ENCODE measurements at regions not wholly inside any gene's neighbourhood (a gene's known extent, or its start where the extent isn't known, plus 50 kb on each side); places are given as distances from the start of the nearest gene placed in this dataset.

- peaks cover 1 to 40% (median 5%) of the 10 kb centered on the region in 7 donors for H3K9me3 Mint-ChIP-seq
- ATAC-seq (ENCODE audit: low read depth in 2 of 2), result no peak
- H3K36me3 Mint-ChIP-seq, result no peaks in the 10 kb centered on the region
- no peak overlapping the region for H3K4me3 Mint-ChIP-seq
- H3K27ac Mint-ChIP-seq, result no peak overlapping the region
- H3K27me3 Mint-ChIP-seq, result no peaks in the 10 kb centered on the region
- DNase-seq, result no peak
- no peaks in the 10 kb centered on the region for H3K4me1 Mint-ChIP-seq
Observed at GRCh38 chrX:99095965-99096635, 1314.0 kb downstream of the PCDH19 start.

DNA sequence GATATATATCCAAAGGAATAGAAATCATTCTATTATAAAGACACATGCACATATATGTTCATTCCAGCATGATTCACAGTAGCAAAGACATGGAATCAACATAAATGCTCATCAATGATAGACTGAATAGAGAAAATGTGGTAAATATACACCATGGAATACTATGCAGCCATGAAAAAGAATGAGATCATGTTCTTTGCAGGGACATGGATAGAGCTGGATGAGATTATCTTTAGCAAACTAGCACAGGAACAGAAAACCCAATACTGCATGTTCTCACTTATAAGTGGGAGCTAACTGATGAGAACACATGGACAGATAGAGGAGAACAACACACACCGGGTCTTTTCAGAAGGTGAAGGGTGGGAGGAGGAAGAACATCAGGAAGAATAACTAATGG lies 1318.6 kb downstream of the PCDH19 start:
- H3K36me3 Mint-ChIP-seq, result no peaks in the 10 kb centered on the region
- H3K27ac Mint-ChIP-seq, result no peak overlapping the region
- H3K27me3 Mint-ChIP-seq, result no peaks in the 10 kb centered on the region
- DNase-seq (no peak), ATAC-seq (ENCODE audit: low read depth in 2 of 2) (no peak)
- H3K4me3 Mint-ChIP-seq, result no peak overlapping the region
- peaks cover 5 to 42% (median 7%) of the 10 kb centered on the region in 7 donors for H3K9me3 Mint-ChIP-seq
- H3K4me1 Mint-ChIP-seq, result no peaks in the 10 kb centered on the region

DNA sequence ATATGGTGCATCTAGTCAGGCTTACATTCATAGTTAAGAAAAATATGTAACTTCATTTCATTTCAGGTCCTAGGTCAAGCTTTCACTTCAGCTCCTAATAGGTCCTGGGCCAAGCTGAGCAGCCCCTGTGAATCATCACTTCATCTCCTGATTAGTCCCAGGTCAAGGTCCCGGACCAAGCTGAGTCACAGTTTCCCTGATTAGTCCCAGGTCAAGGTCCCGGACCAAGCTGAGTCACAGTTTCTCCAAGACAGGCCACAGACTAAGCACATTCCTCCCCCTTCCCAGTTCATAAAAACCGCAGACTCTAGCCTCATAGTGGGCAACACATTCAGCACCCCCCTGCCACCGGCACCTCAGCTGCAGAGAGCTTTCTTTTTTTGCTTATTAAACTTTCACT lies 1331.8 kb downstream of the PCDH19 start:
- Mint-ChIP-seq H3K4me3 (no peak overlapping the region), H3K4me1 (no peaks in the 10 kb centered on the region), H3K9me3 (peaks cover 0 to 5% (median 2%) of the 10 kb centered on the region in 7 donors), H3K27ac (no peak overlapping the region), H3K27me3 (no peaks in the 10 kb centered on the region), H3K36me3 (no peaks in the 10 kb centered on the region)
- no peak for ATAC-seq (ENCODE audit: low read depth in 2 of 2)
- no peak for DNase-seq

GRCh38 chrX:99077099-99077498 lies 1333.0 kb downstream of the PCDH19 start:
- ATAC-seq (ENCODE audit: low read depth in 2 of 2) (no peak), DNase-seq (no peak)
- Mint-ChIP-seq H3K27ac (no peak overlapping the region), H3K36me3 (no peaks in the 10 kb centered on the region), H3K27me3 (no peaks in the 10 kb centered on the region), H3K4me1 (no peaks in the 10 kb centered on the region), H3K4me3 (no peak overlapping the region), H3K9me3 (peaks cover 0 to 5% (median 2%) of the 10 kb centered on the region in 7 donors)

DNA sequence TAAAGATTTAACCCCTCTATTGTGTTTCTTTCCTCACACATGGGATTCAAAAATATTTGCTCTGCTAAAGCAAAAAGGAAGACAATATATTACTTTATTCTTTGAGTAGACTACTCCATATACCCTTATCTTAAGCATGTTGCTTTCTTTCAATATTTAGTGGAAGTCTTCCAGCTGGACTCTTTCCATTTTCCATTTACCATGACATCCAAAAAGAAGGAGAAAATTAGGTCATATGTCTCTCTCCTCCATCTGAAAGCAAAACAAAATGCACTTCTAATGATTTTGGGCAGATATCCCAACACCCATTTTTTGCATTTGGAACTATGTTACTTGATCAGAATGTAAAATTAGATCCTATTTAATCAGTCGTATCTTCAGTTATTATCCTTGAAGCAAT lies 1336.5 kb downstream of the PCDH19 start:
- no peaks in the 10 kb centered on the region for H3K27me3 Mint-ChIP-seq
- DNase-seq (no peak), ATAC-seq (ENCODE audit: low read depth in 2 of 2) (no peak)
- no peaks in the 10 kb centered on the region for H3K36me3 Mint-ChIP-seq
- H3K4me1 Mint-ChIP-seq, result no peaks in the 10 kb centered on the region
- H3K4me3 Mint-ChIP-seq, result no peak overlapping the region
- H3K27ac Mint-ChIP-seq, result no peak overlapping the region
- H3K9me3 Mint-ChIP-seq, result peaks cover 0 to 8% (median 3%) of the 10 kb centered on the region in 7 donors

GRCh38 chrX:99051639-99052038 lies 1358.4 kb downstream of the PCDH19 start:
- DNase-seq, result no peak
- Mint-ChIP-seq H3K36me3 (no peaks in the 10 kb centered on the region), H3K4me3 (no peak overlapping the region), H3K9me3 (peaks cover 0 to 6% (median 5%) of the 10 kb centered on the region in 7 donors), H3K27ac (no peak overlapping the region), H3K4me1 (no peaks in the 10 kb centered on the region), H3K27me3 (no peaks in the 10 kb centered on the region)
- ATAC-seq (ENCODE audit: low read depth in 2 of 2), result no peak

DNA sequence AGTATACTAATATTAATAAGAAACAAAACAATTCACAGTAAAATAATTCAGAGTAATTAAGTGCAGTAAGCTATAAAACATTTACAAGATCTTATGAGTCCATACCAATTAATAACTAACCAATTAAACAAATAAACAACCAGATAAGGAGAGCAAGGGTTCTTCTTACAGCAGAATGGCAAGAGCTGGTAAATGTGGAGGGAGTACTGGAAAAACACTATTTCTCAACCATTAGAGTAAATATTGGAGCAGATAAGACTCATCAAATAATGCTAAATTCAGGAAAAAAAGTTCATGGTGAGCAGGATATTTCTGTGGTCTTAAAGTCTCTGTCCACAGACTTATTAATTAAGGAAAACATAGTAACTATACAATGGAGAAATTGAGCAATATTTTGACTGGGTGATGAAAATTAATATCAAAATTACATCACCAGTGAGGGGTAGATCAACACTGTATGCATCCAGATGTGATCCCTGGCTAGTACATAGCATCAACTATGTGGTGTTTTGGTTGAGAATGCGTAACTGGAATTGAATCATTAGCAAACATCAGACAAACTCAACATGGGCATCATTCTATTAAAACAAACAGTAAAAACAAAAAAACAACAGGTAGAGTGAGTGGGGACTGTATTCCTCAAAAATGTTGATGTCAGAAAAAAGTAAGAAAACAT lies 1376.7 kb downstream of the PCDH19 start:
- Mint-ChIP-seq H3K27ac (no peak overlapping the region), H3K9me3 (peaks cover 0 to 7% (median 0%) of the 10 kb centered on the region in 7 donors), H3K4me3 (no peak overlapping the region), H3K36me3 (no peaks in the 10 kb centered on the region), H3K4me1 (no peaks in the 10 kb centered on the region), H3K27me3 (no peaks in the 10 kb centered on the region)
- ATAC-seq (ENCODE audit: low read depth in 2 of 2) (no peak), DNase-seq (no peak)

GRCh38 chrX:99010957-99011356 lies 1399.1 kb downstream of the PCDH19 start:
- Mint-ChIP-seq H3K4me1 (no peaks in the 10 kb centered on the region), H3K9me3 (peaks cover 0 to 8% (median 4%) of the 10 kb centered on the region in 7 donors), H3K4me3 (no peak overlapping the region), H3K27ac (no peak overlapping the region), H3K36me3 (no peaks in the 10 kb centered on the region), H3K27me3 (no peaks in the 10 kb centered on the region)
- ATAC-seq (ENCODE audit: low read depth in 2 of 2), result no peak
- DNase-seq, result no peak

- no peak overlapping the region for H3K27ac Mint-ChIP-seq
- H3K9me3 Mint-ChIP-seq, result peaks cover 0 to 22% (median 11%) of the 10 kb centered on the region in 7 donors
- no peaks in the 10 kb centered on the region for H3K27me3 Mint-ChIP-seq
Observed at GRCh38 chrX:99001286-99001685, 1408.8 kb downstream of the PCDH19 start.

DNA sequence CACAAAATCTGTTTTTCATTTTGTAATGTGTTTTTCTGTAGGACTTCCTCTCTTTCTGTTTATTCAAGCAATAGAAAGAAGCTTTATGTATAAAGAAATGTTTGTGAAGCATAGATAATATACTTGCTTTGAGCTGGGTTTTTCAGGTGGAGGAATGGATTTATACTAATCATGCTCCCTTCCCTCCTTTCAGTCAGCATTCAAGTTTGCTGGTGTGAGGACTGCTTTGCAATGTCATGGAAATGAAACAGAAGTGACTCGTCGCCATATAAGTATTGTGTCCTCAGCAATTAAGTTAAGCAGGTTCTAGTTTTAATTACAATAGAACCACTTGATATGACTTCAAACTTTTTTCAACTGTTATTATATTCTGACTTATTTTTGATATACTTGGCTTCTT lies 1447.1 kb downstream of the PCDH19 start:
- DNase-seq (no peak), ATAC-seq (ENCODE audit: low read depth in 2 of 2) (no peak)
- Mint-ChIP-seq H3K9me3 (peaks cover 0 to 10% (median 0%) of the 10 kb centered on the region in 7 donors), H3K27me3 (no peaks in the 10 kb centered on the region), H3K4me3 (no peak overlapping the region), H3K4me1 (no peaks in the 10 kb centered on the region), H3K36me3 (no peaks in the 10 kb centered on the region), H3K27ac (no peak overlapping the region)

More at GRCh38 chrX:99001286-99001685, 1408.8 kb downstream of the PCDH19 start:
- DNase-seq (no peak), ATAC-seq (ENCODE audit: low read depth in 2 of 2) (no peak)
- no peaks in the 10 kb centered on the region for H3K4me1 Mint-ChIP-seq
- no peak overlapping the region for H3K4me3 Mint-ChIP-seq
- H3K36me3 Mint-ChIP-seq, result no peaks in the 10 kb centered on the region

GRCh38 chrX:98956014-98956413 lies 1454.1 kb downstream of the PCDH19 start:
- no peak overlapping the region for H3K4me3 Mint-ChIP-seq
- no peaks in the 10 kb centered on the region for H3K36me3 Mint-ChIP-seq
- ATAC-seq (ENCODE audit: low read depth in 2 of 2), result no peak
- H3K27ac Mint-ChIP-seq, result no peak overlapping the region
- DNase-seq, result no peak
- peaks cover 2 to 17% (median 7%) of the 10 kb centered on the region in 7 donors for H3K9me3 Mint-ChIP-seq
- no peaks in the 10 kb centered on the region for H3K4me1 Mint-ChIP-seq
- no peaks in the 10 kb centered on the region for H3K27me3 Mint-ChIP-seq

- no peaks in the 10 kb centered on the region for H3K4me1 Mint-ChIP-seq
- ATAC-seq (ENCODE audit: low read depth in 2 of 2) (no peak), DNase-seq (no peak)
- no peaks in the 10 kb centered on the region for H3K36me3 Mint-ChIP-seq
- H3K9me3 Mint-ChIP-seq, result peaks cover 0 to 6% (median 4%) of the 10 kb centered on the region in 7 donors
- H3K27ac Mint-ChIP-seq, result peak overlapping the region in 1 of 6 donors; percentile 11
- no peaks in the 10 kb centered on the region for H3K27me3 Mint-ChIP-seq
- no peak overlapping the region for H3K4me3 Mint-ChIP-seq
Observed at GRCh38 chrX:98939456-98939855, 1470.6 kb downstream of the PCDH19 start.

DNA sequence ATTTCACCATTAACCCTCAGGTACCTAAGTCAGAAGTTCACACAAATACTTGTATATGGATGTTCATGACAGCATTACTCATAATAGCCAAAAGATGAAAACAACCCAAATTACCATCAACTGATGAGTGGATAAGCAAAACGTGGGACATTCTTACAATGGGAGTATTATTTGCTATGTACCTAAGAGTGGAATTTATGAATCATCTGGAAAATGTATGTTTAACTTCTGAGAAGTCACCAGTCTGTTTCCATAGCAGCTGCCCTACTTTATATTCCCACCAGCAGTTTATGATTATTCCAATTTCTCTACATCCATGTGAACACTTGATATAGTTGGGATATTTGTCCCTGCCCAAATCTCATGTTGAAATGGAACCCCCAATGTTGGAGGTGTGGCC lies 1478.9 kb downstream of the PCDH19 start:
- Mint-ChIP-seq H3K27ac (no peak overlapping the region), H3K27me3 (no peaks in the 10 kb centered on the region), H3K4me1 (no peaks in the 10 kb centered on the region), H3K9me3 (peaks cover 1 to 10% (median 5%) of the 10 kb centered on the region in 7 donors), H3K36me3 (no peaks in the 10 kb centered on the region), H3K4me3 (no peak overlapping the region)
- no peak for ATAC-seq (ENCODE audit: low read depth in 2 of 2)
- DNase-seq, result no peak

DNA sequence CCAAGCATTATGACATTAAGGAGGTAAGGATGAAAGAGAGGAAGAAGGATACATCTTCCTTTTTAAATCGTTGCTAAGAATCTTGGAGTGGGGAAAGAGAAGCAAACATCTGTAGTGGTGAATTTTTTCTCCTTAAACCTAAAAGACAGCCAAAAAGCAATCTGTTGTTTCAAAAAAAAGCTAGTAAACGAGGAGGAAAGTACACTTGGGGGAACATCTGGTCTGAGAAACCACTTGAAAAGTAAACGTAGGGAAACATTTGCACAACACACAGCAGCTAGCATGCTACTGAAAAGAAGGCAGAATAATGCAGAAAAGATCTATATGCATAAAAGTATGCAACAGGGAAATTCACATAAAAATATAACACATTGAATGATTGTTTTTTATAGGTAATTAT lies 1485.6 kb downstream of the PCDH19 start:
- ATAC-seq (ENCODE audit: low read depth in 2 of 2), result no peak
- no peak overlapping the region for H3K4me3 Mint-ChIP-seq
- peaks cover 2 to 28% (median 7%) of the 10 kb centered on the region in 7 donors for H3K9me3 Mint-ChIP-seq
- H3K4me1 Mint-ChIP-seq, result no peaks in the 10 kb centered on the region
- no peaks in the 10 kb centered on the region for H3K36me3 Mint-ChIP-seq
- H3K27ac Mint-ChIP-seq, result no peak overlapping the region
- no peaks in the 10 kb centered on the region for H3K27me3 Mint-ChIP-seq
- DNase-seq, result no peak
